NAMALWA (cell line): ENCODE measurements at regions not wholly inside any gene's neighbourhood (a gene's known extent, or its start where the extent isn't known, plus 50 kb on each side); places are given as distances from the start of the nearest gene placed in this dataset.
A peak's percentile ranks its signal among the peaks of the same experiment; 100 is the strongest.

ENCODE experiments used
- DNase-seq: peaks from one replicate; pipeline ENCODE4 v3.0.0-alpha.2; 2015; ENCODE audit warnings: low spot score

DNA sequence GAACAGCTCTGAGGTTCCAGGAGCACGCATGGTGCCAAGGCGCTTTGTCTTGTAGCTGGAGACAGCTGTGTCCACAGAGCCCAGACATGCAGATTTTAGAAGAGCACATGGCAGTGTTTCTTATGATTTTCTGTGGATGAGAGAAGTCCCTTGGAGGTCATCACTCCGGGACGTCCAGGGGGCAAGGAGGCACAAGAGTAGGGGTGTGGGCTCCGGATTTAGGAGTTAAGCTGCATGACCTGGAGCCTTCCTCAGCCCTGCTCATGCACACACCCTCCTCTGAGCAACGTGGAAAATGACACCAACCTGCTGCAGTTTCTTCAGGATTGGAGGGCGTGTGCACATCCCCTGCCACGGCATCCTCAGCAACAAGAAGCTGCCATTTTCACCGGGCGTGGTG lies 1286.7 kb downstream of the TBC1D22A start:
- DNase-seq, result no peak

DNA sequence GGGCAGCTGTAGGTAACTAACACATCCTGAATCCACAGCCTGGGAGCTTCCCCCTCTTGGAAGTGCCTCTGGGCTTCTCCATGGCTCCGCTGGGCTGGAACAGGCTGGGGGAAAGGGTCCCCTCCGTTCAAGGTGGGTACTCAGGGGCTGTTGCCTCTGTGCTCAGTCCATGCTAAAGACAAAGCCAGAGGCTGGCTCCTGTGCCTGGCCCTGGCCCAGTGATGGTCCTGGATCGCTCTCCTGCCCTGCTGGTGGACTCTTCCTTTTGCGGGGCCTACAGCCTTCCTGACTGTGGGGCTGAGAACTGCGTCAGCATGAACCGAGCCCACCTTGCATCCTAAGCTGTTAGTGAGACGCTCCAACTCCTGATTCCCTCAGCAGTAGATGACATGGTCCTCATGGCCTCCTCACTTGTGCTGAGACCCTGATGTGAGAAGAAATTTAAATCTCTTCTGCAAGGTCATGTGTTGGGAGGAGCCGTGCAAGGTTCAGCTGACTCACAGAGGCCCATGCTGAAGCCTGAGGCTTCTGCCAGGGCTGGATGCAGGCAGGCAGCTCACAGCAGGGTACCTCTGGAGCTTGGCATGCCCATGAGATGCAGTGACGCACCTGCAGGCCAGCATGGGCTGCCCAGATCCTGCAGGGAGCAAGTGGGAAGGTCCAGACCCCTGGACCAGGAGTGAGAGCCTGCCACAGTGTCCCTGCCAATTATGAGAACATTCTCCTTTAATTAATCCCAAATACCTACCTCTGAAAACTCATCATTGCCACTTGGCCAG lies 1285.5 kb downstream of the TBC1D22A start:
- DNase-seq, result no peak

DNA sequence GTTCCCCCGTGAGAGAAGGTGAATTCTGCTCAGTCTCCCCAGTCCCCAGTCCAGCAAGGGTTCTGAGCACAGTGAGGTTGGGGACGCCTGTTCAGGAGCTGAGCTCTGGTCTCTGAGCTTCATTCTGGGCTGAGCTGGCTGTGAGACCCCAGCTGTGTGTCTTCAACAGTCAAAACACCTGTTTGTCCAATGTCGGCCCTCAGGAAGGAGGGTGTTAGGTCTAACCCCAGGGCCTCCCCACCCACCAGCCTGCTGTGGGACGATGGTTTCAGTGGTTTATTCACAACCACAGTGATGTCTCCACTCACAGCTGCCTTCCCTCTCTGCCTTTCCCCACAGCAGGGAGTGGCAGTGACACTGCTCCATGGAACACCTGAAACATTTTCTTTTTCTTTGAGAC lies 1282.9 kb downstream of the TBC1D22A start:
- peak; percentile 41 for DNase-seq

DNA sequence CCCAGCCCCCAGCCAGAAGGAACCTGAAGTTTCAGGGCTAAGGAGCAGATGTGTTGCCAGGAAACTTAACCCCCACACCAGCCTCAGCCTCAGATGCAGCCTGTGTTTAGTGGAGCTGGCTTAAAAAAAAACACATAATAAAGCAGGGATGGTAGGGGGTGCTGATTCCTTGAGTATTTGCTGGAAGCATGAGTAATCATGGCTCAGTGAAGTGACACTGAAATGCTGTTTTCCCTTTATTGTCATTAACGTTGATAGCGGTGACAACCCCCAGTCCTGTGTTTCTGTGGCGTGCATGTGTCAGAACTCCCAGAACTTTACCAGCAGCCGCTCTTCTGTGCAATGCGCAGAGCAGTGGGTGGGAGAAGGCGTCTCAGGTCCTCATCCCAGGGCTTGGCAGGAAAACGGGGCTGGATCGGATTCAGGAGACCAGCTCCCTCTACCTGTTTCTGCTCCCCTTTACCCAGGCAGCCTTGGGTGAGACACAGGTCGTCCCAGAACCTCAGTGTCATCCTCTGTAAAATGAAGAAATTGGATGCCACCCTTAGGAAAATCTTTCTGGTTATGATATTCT lies 1282.1 kb downstream of the TBC1D22A start:
- no peak for DNase-seq

DNA sequence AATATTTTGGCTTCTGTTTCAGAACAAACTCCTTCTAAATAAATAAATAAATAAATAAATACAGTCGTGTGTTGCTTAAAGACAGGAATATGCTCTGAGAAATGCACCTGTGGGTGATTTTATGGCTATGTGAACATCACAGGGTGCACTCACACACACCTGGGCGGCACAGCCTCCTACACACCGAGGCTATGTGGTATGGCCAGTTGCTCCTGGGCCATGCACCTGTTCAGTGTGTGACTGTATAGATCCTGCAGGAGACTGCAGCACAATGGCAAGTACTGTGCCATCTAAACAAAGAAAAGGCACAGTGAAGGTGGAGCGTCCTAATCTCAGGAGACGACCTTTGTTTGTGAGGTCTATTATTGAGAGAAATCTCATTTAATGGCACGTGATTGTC lies 1281.1 kb downstream of the TBC1D22A start:
- DNase-seq, result no peak

DNA sequence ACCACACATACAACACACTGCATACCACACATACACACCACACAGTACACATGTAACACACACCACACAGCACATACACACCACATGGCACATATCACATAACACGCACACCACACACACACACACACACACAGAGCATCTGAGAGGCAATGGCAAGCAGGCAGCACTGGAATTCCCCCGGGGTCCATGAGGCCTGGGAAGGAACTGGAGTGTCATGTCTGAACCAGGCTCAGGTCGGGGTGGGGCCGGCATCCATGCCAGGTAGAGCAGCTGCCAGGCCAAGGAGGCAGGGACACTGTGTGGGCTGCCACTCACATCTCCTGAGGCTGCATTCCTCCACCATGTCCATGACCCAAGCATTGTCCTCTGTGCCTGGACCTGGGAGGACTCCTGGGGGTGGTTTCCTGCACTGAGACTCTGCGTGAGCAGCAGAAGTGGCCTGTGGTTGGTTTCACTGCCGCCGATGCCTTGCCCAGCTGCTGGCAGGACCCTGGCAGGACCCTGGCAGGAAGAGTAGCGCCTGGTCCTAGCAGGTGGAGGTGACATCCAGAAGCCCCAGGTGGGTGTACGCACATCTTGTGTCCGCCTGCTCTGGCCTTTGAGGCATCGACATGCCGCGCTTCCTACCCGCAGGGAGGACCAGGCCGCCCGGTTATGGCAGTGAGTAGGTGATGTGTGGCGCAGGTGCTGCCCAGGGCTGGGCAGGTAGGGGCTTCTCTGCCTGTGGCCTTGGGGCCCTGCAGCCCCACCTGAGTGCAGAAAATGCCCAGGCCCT lies 1280.4 kb downstream of the TBC1D22A start:
- no peak for DNase-seq

DNA sequence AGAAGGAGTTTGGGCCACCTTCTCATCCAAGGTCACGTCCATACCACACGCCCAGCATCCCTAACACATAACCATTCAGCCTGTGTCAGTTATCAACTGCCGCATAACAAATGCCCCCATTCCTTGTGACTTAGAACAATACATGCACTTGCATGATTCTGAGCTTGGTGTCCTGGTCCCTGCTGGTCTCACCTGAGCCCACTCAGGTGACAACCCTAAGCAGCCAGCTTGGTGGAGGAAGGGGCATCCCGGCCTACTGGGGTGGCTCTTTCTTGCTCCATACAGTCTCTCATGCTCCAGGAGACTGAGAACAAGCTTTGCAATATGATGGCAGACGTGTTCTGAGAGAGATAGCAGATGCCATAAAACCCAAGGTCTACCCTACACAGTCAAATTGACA lies 1276.9 kb downstream of the TBC1D22A start:
- DNase-seq, result no peak

DNA sequence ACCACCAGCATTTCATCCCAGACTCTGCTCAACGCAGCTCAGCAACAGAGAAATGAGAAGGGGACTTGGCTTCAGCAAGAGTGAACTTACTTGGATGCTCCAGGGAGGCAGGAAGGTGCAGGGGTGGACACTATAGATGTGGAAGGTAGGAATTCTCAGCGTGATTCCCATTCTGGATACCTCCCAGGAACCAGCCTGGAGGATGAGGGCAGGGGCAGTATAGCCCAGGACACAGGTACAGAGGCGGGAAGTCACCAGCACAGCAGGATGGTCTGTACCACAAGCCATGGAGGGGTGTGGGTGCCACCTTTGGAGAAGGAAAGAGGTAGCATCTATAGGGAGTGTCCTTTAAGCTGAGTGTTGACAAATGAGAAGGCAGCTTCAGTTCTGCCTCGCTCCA lies 1275.2 kb downstream of the TBC1D22A start:
- no peak for DNase-seq

DNA sequence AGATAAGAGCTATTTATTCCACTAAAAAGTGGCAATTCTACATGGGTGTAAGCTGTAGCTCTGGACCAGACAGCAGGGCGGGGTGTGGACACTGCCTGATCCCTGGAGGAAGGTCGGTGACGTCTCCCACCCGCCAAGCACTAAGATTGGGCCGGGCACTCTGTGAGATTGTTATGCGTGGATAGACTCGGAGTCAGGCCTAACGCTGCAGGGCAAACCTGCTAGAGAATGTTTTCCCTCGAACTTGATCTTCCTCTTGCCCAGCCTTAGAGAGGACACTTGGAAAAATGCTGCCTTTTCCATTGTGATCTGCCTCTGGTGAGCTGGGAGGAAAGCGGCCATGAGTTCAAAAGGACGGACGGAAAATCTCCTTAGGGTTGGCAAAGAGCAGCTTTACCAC lies 1273.4 kb downstream of the TBC1D22A start:
- DNase-seq, result no peak

DNA sequence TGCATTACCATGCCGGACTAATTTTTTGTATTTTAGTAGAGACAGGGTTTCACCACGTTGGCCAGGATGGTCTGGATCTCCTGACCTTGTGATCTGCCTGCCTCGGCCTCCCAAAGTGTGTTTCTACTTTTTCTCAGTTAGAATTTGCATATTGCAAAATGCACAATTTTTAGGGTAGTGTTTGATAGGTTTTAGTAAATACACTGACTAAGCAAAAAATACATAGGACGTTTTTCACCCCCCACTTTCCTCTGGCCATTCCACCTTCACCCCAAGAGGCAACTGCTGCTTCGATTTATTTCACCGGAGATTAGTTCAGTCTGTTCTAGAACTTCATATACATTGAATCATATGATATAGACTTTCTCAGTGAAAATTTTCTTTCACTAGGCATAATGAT lies 1269.1 kb downstream of the TBC1D22A start:
- no peak for DNase-seq

DNA sequence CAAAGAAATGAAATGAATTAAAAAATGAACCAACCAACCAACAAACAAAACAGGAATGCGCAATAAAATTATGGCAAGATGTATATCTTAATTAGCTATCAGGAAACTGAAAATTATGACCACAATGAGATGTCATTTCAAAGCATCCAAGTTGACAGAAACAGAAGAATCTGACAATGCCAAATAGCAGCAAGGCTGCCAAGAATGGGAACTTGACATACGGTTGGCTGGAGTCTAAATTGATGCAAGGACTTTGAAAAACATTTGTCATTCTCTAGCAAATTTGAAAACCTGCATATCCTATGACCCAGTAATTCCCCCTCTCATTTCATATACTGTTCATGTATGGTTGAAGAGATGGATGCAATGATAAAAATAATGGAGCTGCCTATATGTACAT lies 1262.6 kb downstream of the TBC1D22A start:
- no peak for DNase-seq

DNA sequence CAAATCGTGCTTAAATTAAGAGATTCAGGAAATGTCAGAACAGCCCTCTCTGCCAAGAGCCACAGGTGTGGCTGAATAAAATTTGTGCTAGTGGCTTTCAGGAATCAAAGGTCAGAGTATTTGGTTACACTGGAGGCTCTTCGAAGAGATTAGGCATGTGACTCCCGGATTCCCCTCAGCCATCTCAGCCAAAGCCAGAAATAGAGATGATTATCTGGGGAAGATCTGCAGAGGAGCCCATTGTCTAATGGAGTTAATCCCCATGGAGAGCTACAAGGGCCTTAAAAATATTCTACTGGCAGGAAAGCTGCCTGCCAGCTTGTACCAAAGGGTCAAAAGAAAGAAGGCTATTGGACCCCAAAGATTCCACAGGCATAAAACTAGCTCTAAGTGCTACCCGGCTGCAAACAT lies 1259.5 kb downstream of the TBC1D22A start:
- no peak for DNase-seq

DNA sequence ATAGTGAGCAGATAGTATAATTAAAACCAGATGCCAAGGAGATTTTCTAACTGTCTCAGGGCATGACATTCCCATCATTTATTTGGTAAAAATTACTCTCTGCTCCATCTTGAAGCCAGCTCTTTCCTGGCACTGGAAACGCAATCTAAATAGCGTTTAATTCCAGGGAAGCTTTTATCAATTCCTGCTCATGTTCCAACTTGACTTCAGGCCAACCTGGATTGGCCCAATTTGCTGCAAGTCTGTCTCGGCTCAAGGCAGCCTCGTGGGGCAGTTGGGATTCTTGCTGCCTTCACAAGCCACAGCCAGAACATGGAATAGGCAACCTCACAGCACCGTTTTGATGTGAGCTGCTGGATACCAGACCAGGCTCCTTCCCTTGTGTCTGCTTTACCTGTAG lies 1255.9 kb downstream of the TBC1D22A start:
- no peak for DNase-seq

DNA sequence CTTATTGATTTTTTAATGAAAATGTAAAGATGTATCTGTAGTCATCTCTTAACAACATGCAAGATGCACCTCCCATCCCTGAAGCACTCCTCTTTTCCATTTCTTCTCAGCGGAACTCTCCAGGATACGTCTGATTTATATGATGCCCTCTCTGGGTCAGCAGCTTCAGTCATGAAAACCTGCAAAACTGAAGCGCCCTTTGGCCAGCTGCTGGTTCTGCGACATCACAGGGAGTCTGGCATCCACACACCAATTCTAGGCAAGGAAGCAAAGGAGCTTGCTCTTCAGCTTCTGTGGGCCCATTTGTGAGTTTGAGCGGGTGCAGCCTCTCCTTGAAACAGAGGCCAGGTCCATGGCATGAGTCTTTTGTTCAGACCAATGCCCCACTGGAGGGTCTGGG lies 1253.3 kb downstream of the TBC1D22A start:
- DNase-seq, result no peak

DNA sequence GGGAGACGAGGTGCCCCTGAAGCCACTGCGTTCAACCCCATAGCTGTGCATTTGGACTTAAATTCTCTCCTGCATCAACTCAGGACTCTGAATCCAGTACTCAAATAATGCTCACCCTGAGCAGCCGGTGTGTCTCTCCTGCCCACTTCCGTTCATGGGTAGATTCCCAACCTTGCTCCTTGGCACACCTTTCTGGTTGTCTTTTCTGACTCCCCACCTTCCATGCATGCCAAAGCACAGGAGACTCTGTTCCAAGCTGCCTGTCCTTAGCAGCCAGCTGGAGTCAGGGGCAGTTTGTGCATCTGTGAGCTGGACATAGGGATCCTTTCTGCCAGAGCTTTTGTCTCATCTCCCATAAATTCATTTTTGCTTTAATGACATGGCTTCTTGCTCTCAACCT lies 1242.5 kb downstream of the TBC1D22A start:
- no peak for DNase-seq

DNA sequence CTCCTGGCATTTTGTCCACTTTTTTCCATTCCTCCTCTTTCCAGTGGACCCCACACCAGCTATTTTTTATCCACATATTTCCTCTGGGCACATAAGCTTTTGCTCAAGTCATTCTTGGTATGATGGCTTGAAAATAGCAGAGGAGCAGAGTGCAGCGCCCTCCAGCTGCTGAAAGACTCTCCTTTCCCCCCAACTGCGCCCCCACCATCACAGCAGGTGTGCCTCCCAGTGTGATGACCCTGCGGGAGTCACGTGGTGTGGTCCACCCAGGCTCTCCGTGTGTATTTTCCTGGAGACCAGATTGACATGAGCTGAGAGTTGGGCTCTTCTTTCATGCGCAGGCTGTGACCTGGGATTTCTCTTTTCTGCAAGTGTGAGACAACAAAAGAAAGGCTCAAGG lies 1241.6 kb downstream of the TBC1D22A start:
- DNase-seq, result no peak

DNA sequence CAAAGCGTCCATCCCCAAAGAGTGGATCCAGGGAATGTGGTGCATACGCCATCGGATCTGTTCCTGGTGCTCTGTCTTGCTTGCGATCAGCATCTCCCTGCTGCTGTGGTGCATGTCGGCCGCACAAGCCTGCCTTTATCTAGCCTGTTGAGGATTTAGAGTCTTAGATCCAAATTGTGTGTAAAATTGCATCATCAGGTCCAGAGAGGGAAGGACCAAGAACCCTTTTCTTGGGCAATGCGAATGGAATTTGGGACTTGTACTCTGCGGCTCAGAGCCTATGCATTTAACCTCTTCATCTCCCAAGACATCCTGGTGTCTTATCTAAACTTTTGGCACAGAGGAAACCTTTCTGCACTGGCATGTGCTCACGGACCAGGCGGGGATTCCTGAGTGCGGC lies 1238.7 kb downstream of the TBC1D22A start:
- no peak for DNase-seq

DNA sequence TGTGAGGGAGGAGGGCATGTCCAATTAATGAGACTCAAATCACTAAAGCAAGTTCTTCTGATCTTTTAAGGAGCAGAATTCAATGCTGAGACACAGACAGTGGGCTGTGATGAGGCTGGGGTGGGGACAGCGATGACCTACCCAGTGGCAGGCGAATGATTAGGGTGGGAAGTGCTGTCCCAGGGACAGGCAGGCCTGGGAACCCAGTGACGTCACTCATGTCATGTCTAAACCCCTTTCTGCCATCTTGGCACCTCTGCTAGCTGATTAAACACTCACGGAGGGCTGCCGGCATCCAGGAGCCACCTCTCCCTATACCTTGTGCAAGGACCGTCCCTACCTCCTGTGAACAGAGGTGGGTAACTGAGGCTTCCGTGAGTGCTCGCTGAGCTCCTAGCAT lies 1235.2 kb downstream of the TBC1D22A start:
- DNase-seq, result no peak

DNA sequence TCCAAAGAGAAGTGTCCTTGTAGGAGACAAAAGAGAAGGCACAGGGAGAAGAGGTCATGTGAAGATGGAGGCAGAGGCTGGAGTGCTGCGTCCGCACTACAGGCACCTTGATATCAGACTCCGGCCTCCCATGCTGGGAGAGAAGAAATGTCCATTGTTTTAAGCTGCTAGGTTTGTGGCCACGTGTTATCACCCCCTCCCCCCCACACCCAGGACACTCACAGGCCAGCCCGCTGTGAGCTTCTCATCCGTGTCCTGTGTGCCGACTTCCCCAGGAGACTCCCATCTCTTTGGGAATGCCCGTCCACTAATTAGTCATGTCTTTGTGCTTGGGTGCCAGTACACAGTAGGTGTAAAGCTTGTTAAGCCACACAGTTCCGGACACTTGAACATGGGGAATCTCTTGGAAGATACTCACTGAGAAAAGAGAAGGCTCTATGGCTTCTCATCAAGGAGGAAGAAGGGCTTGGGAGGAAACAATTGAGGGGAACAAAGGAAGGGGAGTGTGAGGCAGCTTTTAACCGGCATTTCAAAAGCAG lies 1234.7 kb downstream of the TBC1D22A start:
- no peak for DNase-seq

DNA sequence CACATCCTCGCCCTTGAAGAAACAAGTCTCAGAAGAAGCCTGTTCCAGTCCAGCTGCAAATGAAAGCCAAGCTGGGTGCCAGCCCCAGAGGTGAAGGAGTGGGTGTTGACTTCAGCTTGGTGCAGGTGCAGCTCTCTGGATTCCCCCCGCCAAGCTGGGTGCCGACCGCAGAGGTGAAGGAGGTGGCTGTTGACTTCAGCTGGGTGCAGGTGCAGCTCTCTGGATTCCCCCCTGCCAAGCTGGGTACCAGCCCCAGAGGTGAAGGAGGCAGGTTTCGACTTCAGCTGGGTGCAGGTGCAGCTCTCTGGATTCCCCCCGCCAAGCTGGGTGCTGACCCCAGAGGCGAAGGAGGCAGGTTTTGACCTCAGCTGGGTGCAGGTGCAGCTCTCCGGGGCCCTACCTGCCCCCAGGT lies 1234.0 kb downstream of the TBC1D22A start:
- DNase-seq, result peak; percentile 77

DNA sequence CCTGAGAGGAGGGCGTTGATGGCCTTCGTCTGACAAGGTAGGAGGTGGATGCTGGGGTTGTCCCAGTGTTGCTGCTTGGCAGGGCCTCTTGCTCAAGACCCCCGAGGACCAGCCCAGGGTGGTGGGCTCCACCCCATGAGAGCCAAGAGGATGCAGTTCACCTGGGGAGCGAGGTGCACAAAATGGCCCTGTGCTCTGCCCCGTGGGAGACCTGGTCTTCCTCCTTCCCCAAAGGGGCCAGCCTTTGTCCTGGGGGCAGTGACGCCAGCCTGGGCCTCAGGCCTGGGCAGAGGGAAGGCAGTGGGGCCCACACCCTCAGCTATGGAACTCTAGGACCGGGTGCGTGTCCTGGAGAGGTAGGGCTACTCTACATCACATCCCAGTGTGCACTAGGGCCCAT lies 1233.3 kb downstream of the TBC1D22A start:
- no peak for DNase-seq

DNA sequence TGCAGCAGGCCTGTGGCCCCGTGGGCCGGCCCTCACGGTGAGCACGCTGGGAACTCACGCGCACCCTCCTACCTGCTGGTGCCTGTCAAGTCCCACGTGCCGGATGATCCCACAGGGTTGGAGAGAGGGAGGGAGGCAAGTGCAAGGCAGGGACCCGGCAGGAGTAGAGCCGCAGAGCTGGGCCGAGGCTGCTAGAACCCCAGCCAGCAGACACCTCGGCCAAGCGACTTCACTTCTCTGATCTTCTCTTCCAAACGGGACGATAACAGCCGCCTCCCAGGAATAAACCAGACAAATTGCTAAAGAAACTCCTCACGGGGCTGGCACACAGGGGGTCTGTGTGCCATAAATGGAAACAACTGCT lies 1232.8 kb downstream of the TBC1D22A start:
- DNase-seq, result no peak

DNA sequence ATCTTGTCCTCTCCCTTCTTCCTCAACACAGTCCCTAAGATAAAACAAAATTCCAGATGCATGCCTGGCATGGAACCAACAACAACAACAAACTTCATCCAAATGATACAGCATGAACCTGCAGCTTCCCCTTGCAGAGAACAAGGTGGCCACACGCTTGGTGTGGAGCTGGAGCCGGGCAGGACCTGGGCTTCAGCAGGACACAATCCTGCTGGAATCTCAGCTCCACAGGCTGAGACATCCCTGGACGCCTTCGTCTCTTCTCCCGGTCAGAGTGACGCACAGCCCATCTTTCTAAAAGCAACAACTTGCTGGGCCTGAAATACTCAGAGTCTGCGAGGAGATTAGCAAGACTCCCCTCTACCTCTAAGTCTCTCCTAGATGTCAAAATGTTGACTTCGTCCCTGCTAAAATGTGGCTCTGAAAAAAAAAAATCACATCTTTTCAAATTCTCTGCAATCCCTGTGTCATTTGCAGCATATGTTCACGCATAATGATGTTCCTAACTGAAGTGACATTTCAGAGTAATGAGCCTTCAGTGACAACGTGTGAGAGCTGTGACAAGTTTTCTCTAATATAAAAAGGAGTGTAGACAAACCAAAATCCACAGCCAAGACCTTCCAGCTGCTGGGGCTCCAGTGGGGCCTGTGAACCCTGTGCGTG lies 1232.3 kb downstream of the TBC1D22A start:
- DNase-seq, result no peak
